CD4-positive, alpha-beta T cell treated with Interleukin-6 for 4 hours (primary cell): ENCODE measurements at regions not wholly inside any gene's neighbourhood (a gene's known extent, or its start where the extent isn't known, plus 50 kb on each side); places are given as distances from the start of the nearest gene placed in this dataset.
A peak's percentile ranks its signal among the peaks of the same experiment; 100 is the strongest.

Experiments
- DNase-seq: peaks from one replicate; pipeline ENCODE4 v3.0.0-alpha.2; 2020; ENCODE audit warnings: mixed read lengths

GRCh38 chr11:69394234-69394868 is 87.1 kb upstream of the LINC01488 start:
- no peak for DNase-seq

- no peak for DNase-seq
Observed at GRCh38 chr11:69394869-69395246, 86.6 kb upstream of the LINC01488 start.

GRCh38 chr11:69395287-69395686 is 86.2 kb upstream of the LINC01488 start:
- no peak for DNase-seq

DNA sequence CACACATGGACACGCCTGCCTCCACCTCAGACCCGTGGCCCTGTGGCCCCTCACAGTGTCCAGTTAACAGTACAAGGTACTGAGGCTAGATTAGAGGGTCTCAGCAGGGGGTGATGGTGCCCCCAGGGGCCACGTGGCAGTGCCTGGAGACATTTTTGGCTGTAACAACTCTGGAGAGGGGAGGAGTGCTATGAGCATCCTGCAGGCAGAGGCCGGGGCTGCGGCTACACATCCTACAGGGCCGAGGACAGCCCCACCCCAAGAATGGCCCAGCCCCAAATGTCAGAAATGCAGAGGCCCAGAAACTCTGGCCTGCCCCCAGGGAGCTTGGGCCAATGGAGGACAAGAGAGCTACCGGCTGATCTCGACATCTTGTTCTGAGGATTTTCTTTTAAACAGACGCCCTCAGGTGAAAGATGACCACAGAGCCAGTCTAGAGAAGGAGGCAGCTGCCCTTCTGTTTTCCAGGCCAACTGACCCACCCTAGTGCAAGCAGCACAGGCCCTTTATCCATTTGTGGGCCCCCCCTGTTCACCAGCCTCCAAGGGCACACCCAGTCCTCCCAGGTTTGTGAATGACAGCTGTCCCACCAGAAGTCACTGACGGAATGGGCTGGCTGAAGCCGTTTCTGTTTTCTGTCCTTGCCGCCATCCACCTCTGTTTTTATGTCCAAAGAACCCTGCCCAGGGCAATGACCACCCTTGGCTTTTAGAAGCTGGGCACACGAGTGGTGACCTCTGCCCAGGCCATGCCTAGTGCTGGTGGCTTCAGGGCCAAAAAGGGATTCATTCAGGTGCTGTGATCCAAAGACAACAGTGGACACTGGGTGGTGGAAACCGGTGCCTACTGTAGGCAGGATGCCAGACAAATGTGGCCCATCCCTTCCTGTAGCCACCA is 85.2 kb upstream of the LINC01488 start:
- DNase-seq: no peak

DNA sequence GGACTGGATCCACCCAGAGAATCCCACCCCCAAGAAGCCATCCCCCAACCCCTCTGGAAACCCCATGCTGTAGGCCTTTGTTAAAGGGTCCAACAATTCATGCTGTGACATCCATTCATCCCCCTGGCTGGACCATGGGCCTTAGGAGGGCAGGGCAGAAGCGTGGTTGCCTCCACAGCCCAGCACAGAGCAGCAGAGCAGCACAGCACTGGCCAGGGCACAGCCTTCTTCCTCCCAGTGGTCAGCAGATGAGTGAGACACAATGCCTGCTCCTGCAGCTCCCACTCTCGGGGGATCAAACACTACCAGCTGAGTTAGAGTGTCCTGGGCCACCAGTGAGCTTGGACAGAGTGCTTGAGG is 84.5 kb upstream of the LINC01488 start:
- DNase-seq: no peak

DNA sequence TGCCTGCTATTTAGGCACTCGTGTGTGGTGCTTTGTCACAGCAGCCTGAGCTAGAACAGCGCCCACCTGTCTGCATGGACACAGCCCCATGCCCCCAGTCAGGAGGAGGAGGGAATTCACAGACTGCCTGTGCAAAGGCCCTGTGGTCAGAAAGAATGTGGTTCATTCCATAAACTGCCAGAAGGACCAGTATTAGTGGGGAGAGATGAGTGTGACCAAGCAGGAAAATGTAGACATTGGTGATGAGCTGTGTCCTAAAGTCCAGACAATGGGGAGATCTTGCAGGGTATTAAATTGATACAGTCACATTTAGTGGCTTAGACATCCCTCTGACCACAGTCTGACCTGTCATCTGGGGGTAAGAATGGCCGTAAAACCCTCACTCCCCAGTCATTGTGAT is 83.7 kb upstream of the LINC01488 start:
- no peak for DNase-seq

DNA sequence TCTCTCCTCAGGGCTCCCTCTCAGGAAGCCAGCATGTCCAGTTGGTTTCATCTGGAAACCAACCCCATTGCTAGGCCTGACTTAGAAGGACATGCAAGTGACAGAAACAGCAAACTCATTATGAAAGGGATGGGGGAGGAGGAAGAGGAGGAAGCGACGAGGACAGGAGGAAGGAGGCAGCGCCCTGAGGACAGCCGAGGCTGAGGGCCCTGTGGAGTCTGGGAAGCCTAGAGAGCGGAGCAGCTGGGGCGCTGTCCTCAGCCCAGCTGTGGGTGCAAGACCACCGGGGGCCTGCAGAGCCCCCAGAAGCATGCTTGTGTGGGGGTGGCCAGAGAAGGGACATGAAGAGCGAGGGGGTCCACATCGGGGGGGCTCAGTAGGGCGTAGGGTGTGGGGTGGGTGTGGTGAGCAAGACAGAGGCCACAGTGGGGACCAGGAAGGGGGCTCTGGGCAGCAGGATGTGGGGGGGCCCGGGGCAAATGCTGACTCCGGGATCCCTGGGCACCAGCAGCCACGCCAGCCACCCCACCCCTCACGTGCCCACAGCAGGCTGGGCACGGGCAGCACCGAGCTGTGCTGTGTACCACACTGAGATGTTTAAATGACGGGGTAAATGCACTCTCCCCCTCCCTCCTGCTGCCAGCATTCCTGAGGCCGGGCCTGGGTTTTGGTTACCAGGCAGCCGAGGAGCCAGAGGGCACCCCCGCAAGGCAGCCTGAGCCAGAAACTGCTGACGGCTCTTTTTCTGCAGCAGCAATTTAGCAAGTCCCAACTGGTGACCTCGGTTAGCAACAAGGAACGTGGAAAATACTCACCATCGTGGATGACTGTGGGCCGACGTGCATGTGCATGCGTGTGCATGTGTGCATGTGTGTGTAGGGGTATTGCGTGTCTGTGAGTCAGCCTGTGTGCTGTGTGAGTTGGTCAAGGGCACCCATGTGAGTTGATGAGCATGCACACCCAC is 82.7 kb upstream of the LINC01488 start:
- DNase-seq: no peak

DNA sequence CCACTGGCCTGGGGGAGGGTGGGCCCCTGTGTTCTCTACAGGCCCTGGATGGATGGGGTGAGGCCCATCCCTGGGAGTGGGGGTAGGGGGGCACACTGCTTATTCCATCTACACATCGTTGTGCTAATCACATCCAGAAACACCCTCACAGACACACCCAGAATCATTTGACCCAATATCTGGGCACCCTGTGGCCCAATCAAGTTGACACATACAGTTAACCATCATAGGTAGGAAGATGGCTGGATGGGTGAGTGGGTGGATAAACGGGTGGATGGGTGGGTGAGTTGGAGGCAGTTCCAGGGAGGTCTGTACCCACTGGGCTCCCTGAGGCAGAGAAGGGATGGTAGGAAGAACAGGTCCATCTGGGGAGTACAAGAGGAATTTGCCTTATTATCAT is 81.3 kb upstream of the LINC01488 start:
- no peak for DNase-seq

DNA sequence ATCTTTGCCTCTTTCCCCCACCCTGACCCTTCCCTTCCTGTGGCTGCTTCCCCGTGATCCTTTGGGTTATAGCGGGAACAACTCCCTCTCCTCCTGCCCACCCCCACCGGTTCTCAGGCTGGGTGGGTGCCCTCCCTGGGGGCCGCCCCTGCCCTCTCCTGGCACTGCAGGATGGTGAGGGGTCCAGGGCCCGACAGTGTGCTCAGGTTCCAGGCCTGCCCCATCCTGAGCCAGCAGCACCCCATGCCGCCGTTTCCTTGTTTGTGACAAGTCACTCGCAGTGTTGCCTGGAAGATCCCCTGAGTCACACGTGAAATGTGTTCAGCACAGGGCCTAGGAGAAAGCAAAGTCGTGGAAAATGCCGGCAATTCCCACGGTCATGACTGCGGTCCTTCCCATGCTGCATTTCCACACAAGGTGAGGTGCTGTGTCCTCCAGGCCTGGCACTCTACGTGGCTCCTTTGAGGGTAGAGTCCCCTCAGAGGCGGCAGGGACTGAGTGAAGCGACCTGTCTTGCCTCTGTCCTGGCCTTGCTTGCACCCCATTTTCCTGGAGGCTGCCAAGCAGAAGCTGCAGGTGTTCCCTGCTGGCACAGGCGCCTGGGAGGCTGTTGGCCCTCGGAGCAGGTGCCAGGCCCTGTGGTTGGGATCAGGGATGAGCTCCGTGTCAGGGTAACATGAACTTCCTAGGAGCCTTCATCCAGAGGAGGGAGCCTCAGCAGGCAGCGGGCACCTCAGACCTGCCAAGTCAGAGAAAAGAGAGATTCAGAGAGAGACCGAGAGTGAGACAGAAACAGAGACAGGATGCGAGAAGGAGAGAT is 80.5 kb upstream of the LINC01488 start:
- DNase-seq: no peak

DNA sequence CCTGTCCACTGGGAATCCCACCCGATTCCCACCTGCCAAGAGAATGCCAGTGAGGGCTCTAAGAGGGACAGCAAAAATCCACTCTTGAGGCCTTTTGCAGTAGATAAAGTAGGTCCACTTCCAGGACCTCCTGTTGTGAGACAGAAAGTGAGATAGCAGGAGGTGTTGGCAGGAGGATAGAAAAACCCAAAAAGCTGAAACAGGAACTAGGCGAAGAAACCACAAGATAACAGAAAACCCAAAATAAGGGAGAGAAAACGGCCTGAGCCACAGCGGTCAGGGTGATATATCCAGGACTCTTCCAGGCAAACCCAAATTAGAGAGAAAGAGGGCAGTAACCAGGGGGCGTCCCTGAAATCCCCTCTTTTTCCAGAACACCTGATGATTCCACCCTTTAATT is 79.7 kb upstream of the LINC01488 start:
- DNase-seq: no peak

- no peak for DNase-seq
Observed at GRCh38 chr11:69402251-69402887, 79.1 kb upstream of the LINC01488 start.

GRCh38 chr11:69403556-69404215 is 77.8 kb upstream of the LINC01488 start:
- no peak for DNase-seq

DNA sequence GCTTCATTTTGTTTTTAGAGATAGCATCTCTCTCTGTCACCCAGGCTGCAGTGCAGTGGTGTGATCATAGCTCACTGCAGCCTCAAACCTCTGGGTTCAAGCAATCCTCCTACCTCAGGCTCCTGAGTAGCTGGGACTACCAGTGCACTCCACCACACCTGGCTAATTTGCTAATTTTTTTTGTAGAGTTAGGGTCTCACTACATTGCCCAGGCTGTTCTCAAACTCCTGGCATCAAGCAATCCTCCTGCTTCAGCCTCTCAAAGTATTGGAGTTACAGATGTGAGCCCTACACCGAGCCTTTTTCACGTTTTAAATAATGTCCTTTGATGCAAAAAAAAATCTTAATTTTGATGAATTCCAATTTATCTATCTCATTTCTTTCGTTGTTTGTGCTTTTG is 75.4 kb upstream of the LINC01488 start:
- no peak for DNase-seq

GRCh38 chr11:69409812-69410645 is 71.4 kb upstream of the LINC01488 start:
- peak; percentile 10 for DNase-seq

GRCh38 chr11:69411257-69411924 is 70.1 kb upstream of the LINC01488 start:
- DNase-seq: no peak

GRCh38 chr11:69413015-69413801 is 68.3 kb upstream of the LINC01488 start:
- no peak for DNase-seq

- DNase-seq: no peak
Observed at GRCh38 chr11:69413993-69414392, 67.5 kb upstream of the LINC01488 start.

DNA sequence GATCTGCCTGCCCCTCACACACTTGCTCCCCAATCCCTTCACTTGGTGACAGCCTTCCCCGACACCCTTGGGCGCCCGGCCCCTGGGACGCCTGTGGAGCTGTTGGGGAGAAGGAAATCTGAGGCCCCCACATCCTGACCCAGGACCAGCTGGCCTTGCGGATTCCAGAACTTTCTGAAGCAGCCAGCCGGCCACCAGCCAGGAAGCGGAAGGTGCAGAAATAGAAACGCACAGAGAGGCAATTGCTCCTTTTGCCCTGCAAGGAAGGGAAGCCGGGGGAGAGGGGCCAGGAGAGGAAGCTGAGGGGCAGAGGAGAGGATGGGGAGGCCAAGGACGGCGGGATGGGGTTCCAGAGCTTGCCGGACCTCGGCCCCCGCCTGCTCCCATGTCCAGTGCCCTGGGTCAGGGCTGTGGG is 66.7 kb upstream of the LINC01488 start:
- no peak for DNase-seq
